HG02763 (cell line): ENCODE measurements at regions not wholly inside any gene's neighbourhood (a gene's known extent, or its start where the extent isn't known, plus 50 kb on each side); places are given as distances from the start of the nearest gene placed in this dataset.

Source experiments
- ATAC-seq: cut with Tn5 transposase; IDR thresholded peaks from one replicate; pipeline ENCODE4 v1.9.1; 2021; ENCODE audit warnings: mild to moderate bottlenecking, moderate library complexity; ENCODE audit not compliant: unreplicated experiment

DNA sequence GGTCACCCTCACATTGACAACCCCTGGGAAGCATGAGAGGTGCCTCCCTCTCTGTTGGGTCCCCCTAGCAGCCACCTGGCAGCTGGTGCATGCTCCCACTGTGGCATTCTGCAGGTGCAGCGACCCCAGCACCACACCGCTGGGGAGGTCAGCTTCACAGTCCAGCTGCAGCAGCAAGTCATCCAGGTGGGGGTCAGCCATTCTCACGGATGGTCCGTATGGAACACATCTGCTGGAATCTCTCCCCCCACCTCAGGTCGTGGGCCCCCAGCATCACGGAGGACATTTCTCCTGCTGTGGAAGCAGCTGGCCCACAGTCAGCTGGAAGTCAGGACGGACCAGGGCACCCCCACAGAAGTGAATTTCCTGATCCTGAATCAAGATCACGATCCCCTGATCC is 201.3 kb downstream of the COG6 start:
- no peak for ATAC-seq

DNA sequence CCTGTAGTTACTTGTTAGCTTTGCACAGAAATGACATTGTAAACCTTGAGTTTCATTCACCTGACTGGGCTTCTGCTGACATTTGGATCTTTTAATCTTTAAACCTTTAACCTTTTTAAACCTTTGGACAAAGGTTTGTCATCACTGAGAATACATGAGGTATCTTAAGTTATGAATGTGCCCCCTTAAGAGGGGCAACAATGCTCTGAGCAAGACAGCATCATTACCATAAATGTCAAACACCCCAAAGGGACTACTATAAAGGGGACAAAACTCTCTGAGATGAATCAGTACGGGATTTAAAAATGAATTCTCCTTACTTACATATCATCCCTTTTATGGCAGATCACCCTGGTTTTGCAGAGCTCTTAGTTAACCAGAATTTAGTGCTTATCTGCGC is 203.3 kb downstream of the COG6 start:
- ATAC-seq = no peak

DNA sequence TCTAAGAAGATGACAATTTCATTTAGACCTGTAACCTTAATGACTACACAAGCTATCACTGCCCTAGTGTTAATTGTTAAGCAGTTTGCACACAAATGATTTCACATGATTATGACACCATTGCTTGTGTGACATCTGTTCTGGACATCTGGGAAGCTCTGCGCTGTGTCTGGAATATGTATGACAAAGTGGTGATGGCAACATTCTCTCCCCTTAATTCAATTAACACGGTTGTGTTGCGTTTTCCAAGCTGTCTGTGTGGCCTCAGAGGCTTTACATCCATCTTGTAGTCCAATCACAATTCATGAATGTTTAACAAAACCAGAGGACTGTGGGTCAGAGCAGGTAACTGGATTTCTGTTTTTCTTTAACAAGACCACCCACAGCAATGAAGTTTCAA is 204.4 kb downstream of the COG6 start:
- no peak for ATAC-seq

DNA sequence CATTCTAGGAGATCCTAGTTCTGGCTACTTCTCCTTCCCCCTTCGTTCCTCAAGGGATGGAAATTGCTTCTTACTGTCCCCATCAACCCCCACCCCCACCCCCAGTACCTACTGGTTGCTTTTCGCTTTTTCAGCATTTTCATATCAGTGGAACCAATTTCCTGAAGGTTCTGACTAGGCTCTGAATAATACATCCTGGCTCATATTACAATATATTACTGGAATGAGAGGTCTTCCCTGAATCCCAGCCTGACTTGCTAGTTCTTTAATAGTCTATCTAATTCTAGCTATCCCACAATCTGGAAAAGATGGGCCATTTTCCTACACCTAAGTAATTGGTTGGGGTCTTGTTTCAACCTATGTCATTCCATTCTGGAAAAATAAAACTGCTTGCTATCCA is 207.4 kb downstream of the COG6 start:
- ATAC-seq = no peak

DNA sequence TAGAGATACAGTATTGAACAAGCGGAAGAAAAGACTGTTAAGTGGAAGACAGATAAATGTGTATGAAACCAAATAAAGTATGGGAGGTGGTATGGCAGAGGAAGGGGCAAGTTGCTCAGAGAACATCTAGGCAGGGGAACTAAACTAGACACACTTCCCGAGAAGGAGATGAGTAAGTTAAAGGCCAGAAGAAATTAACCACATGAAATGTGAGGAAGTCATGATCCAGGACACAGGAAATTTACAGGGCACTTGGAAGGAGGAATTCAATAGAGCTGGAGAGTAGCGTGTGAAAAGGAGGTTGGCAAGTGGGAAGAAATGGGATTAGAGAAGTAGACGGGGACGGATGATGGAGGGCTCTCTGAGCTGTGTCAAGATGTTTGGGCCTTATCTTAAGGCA is 208.8 kb downstream of the COG6 start:
- no peak for ATAC-seq

DNA sequence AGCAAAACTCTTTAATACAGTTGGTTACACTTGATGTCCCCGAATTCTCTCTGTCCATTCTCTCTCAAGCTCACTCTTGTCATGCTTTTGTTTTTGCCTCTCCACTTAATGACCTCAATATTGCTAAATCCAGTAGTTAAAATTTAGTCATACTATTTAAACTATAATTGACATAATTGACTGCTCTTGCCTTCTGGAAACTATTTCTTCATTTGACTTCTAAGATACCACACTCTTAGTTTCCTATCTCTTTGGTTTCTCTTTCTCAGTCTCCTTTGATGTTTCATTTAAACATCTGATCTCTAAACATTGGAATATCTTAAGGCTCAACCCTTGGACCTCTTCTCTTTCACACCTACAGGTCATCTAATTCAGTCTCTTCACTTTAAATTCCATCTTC is 211.3 kb downstream of the COG6 start:
- ATAC-seq = no peak

DNA sequence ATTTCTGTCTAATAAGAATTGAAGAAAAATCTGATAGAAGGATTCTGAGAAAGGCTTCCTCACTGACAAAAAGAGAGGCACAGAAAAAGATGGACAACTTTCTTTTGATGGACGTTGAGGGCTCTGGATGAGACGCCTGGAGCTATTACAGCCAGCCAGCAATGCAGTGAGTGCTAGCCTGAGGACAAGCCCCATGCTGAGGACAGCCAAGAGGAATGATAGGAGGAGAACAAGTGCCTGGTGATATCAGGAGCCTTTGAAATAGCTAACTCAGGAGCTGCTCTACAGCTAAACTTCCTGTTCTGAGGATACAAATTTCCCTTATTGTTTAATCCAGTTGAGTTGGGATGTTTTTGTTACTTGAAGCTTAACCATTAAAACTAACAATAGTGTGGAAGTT is 212.3 kb downstream of the COG6 start:
- no peak for ATAC-seq

DNA sequence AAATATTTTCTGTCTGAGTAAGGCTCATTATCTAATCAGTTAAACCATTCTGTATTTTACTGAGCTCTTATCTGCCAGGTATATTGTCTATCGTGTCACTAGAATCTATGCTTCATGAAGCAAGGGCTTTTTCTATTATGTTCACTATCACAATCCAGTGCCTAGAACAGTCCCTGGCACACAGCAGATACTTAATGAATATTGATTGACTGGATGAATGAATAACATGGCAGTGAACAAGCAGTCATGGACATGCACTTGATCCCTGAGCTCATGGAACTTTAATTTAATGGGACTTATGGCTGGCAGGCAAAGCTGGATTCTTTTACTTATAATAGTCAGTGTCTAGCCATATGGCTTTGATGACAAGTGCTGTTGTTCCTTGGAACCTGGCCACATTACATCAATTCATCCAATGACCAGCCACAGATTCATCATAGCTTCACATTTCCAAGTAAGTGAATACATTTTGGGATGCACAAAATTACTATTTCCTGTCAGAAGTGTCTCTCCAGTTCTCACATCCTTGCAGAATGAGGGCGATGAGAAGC is 214.8 kb downstream of the COG6 start:
- no peak for ATAC-seq

DNA sequence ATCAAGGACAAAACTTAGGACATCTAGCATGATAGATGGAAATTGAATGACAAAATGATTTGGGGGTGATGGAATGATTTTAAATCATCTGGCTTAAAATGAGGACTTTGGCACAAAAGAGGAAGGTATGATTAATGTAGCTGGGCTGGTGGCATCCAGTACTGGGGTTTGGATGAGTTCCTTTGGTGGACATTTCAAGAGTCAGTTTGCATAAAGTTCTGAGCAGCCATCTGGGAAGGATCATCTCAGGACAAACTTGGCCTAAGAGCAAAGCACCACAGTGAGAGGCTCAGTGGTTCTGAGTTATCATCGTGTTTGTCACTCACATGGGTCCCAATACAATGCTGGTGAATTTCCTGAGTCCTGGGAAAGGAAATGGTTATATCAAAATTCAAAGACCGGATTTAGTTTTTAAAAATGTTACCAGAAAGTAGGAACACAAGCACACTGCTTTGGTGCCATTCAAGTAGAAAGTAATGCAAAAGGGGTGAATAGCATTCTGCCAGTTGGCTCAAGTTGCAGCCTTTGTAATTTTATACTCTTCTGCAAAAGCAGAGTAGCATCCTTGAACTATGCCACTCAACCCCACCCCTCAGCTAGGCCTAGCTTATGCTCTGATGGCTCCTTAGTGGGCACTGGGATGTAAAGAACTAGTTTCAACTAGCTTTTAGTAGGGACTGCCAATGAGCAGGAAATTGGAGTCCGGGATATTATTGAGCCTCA is 219.0 kb downstream of the COG6 start:
- no peak for ATAC-seq

DNA sequence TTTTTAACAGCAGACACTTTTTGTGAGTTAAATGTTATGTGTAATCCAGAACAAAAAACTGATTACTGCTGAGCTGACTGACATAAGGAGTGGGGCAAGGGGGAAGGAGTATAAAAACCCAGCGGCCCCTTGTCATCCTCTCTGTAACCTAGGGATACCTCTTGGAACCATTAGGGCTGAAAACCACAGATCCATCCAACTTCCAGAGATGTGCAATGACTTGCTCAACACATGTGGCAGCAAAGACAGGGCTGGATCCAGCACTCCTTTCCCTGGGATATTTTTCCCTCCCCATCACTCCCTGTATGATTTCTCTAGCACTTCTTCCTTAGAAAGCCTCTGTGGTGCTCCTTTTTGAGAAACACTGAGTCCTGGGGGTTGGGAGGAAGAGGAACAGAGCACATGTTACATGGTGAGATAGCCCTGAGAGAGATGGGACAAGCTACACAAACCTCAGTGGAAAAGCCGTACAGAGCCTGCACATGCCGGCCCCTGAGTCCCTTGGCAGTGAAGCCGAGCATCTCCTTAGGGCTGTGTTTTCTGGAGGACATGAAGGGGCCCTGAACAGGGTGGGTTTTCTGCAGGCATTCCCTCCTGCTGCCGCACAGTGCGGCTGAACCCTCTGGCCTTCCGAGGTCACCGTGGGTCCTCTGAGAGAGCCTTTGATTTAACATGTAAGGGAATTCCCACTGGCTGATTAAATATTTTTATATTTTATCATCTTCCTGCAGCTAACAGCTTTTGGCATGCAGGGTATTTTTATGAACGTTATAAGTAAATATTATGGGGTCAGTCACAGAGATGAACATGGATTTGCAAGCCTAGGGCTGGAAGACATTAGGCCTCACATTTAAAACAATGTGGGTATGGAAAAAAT is 219.9 kb downstream of the COG6 start:
- ATAC-seq = no peak

DNA sequence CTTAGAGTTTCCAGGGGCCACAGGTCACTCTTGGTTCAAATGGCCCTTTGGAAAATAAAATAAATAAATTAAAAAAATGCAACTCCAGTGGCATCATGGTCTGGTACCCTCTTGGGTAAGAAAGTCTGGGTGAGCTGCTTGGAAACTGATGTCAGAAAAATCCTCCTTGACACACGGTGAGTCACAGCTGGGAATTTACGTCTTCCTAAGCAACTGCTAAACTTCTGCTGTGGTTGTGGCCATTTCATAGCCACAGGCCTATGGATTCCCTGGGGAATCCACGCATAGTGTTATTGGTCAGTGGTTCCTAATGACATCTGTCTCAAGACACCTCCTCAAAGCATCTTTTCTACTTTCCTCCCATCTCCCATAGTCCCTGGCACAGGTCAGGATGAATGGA is 220.8 kb downstream of the COG6 start:
- ATAC-seq = no peak

DNA sequence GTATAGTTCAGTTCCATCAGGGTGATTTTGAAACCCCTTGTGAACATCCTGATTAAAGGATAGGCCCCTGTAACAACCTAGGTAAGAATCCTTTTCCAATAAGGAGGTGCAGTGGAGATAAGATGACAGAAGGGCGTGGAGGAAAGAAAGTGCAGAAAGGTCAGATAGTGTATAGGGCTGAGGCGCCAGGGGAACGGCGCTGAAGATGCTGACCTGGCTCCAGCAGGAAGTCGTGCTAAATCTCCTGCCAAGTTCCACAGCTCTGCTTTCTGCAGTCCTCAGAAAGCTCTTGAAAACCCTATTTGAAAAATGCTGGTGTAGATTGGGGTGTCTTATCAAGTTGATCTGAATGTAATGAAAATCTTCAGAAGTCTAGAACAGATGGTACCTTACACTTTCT is 221.7 kb downstream of the COG6 start:
- no peak for ATAC-seq

DNA sequence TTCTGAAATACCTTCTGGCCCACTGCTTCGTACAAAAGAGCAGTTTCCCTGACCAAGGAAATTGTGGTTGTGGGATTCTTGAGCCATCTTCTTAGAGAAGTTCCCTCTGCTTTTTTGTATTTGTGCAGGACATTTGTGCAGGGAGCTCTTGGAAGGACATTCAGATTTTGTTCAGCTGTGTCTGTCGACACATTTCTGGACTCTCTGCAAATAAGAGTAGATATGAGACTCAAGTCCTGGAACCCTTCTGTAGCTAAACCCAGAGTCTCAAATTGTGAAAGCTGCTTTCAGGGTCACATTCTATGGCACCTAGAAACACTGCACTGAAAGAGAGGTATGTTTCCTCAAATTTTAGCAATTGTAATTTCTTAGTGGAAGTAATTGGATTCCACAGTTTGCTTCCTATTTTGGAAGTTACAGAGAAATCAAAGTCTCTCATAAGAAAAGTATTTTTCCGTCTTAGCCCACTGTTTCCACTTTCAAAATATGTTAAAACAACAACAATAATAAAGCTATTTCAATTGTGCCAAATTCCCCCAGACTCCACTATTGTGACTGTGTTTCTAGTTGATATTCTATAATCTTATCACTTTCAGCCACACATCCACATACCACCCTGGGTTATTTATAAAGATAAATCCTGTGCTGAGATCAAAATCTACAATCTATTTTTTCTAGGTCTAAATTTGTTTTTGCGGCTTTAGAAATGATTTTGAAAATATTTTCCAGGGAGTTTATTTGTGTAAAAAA is 224.0 kb downstream of the COG6 start:
- no peak for ATAC-seq

DNA sequence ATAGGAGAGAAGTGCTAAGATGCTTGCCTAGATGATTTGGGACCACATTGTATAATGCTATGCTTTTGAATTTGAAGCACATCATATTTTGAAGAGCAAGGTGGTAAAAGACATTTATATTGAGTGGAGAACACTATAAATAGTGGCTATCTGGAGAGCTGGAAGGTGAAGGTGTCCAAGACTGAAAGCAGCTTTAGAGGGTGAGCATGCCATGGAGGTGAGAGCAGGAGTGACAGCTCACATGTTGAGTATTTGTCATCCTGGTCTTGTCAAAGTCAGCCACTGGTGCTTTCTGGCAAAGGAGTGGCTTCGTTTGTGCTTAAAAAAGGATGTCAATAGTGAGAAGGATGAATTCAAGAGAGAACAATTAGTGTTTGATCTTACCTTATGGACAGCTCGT is 225.9 kb downstream of the COG6 start:
- ATAC-seq = no peak

DNA sequence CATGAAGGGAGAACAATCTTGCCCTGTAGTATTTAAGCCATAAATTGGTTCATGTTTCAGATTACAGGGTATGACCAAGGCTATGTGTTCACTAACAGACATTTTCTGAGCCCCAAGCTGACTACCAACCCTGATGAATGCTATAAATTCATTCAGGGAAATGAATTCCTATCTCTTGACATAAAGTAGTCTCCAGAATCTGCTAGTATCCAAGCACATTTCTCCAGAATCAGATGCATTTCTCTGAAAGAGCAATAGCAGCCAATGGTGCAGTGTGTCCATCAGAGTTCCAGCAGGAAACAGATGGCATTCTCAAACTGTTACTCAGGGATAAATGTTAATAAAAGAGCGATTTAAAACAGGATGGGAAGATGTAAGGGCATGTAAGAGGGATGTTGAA is 226.4 kb downstream of the COG6 start:
- no peak for ATAC-seq

DNA sequence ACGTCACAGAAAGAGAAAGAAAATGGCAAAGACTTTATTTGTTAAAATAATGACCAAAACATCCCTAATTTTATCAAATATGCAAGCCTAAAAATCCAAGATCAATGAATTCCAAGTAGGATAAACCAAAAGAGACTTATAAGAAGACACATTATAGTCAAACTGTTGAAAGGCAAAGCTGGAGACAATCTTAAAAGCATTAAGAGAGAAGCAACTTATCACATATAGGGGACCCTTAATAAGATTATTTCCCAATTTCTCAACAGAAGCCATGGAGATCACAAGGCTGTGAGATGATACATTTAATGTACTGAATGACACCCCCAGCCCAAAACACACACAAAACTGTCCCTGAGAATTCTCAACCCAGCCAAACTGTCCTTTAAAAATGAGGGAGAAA is 228.7 kb downstream of the COG6 start:
- no peak for ATAC-seq

DNA sequence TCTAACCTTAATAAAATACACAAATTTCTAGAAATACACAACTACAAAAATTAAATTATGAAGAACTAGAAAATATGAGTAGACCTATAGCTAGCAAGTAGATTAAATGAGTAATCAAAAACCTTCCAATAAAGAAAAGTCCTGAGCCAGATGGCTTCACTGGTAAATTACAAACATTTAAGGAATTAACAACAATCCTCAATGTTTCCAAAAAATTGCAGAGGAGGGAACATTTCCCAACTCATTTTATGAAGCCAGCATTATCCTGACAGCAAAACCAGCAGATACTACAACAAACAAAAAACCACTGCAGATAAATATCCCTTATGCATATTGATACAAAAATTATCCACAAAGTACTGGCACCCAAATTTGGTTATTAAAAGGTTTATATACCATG is 230.9 kb downstream of the COG6 start:
- no peak for ATAC-seq

DNA sequence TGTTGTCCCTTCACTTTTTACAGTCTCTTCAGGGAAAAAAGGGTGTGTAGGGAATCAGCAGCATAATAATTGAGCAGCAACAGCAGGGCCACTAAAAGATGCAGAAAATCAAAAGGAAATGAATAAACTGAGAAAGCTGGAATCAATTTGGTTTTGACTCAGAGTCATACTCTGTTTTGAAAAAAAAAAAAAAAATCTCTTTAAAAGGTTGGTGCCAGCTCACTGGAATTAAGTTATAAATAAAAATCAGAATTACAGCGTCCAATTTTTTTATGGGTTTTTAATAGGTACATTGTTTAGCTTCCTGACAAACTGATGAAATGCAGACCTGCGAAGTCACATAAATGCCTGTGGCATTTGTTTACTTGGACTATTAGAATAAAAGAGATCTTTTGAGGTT is 231.9 kb downstream of the COG6 start:
- ATAC-seq = no peak

DNA sequence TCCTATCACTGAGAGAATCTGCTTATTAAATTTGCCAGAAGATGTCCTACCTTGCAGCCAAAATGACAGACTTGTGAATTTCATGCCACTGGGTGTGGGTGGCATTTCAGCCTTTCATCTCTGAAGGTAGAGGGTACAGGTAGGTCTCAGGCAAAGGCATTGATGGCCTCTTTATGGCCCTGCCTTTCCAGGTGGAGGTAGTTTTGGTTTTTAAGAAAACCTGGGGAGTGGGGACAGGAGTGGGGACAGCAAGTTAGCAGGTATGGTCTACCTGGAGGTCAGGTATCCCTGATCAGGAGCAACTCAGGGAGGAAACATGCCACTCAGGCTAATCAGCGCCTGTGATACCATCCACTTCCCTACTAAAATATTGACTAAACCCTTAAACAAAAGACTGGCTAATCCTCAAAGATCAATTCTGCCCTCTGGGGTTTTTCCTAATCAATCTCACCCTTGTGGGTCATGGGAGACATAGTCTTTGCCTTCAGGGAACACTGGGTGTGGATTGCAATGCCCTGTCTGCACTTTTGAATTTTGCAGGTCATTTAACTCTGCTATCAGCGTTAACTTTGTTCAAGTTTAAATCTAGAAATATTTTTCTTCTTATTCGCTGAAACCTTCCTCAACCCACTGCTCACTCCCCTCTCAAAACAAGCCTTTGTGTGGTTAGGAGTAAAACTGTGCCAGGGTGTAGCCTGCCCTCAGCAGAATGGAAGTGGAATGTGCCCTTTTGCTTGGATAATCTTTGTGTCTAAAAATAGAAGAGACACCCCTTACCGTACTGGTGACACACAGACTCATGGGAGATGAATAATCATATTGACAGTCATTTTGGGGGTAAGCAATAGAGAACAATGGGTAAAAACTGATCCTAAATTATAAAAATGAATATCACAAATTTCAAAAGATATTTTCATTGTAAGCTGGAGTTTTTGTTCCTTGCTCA is 233.7 kb downstream of the COG6 start:
- no peak for ATAC-seq

DNA sequence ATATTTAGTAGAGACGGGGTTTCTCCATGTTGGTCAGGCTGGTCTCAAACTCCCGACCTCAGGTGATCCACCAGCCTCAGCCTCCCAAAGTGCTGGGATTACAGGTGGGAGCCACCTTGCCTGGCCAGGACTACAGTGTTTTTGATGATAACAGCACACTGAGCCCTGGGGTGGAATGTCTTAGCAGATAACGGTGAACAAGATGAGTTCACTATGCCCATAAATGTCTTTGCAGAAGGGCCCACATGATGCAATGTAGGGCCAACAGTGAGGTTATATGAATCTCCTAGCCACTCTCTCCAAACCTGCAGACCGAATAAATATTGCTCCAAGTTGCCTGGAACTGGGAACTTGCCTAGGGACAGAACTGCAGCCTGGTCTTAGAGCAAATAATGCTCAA is 235.1 kb downstream of the COG6 start:
- no peak for ATAC-seq
